ENCODE measurements at regions not wholly inside any gene's neighbourhood (a gene's known extent, or its start where the extent isn't known, plus 50 kb on each side); places are given as distances from the start of the nearest gene placed in this dataset.
"Not testable (repeated sequence)": the region's sequence is repeated elsewhere in the genome, so short reads cannot be mapped to it uniquely, and the experiment has no call there.

DNA sequence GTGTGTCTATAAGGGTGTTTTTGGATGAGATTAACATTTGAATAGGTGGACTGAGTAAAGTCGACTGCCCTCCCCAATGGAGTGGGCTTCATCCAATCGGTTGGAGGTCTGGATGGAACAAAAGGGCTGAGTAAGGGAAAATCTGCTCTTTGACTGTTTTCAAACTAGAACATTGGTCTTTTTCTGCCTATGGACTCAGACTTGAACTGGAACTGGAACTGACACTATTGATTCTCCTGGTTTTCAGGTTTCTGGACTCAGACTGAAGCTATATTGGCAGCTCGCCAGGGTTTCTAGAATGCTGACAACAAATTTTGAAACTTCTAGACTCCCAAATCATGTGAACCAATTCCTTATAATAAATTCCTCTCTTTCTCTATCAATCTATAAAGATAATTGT is 498.9 kb upstream of the EPHA7 start:
- DNase-seq = no peak

DNA sequence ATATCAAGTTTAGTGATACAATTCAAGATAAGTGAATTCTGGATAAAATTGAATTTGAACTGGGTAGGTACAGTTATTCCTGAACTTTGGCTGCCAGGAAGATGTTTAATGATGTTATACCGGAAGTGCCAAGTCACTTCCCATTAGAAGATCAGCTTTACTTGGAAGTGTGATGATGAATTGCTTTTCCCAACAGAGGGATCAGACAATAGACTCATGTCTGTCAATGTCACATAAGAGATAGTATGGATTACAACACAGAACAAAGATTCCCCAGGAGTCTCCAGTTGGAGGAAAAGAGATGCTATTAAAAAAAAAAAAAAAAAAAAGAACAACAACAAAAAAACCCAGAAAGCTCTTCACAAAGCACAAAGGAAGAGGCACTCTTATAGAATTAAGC is 497.9 kb upstream of the EPHA7 start:
- no peak for DNase-seq

DNA sequence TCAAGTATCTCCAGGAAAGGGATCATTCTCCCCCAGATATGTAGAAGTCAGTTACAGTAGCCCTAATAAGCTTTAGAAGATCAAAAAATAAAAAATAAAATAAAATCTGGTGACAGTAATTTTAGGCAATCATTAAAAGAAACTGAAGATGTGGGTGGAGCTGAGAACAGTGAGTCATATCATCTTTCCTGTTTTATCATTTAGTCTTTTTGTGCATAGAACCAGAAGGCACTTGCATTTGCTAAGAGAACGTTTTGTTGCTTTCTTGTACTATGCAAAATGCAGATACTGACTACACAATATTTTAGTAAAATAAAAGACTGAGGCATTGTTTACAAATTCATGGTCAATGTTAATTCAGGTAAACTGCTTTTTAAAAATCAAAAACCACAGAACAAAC is 497.4 kb upstream of the EPHA7 start:
- DNase-seq = no peak

DNA sequence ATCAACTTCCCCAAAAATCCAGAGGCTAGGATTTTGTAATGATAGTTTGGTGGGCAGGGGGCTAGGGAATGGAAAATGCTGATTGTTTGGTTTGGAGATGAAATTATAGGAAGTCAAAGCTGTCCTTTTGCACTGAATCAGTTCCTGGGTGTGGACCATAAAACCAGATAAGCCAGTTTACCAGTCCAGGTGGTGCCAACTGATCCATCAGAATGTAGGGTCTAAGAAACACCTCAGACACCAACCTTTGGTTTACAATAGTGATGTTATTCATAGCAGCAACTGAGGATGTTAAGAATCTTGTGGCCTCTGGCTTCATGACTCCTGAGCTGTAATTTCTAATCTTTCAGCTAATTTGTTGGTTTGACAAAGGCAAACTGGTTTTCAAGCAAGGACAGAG is 496.6 kb upstream of the EPHA7 start:
- no peak for DNase-seq

DNA sequence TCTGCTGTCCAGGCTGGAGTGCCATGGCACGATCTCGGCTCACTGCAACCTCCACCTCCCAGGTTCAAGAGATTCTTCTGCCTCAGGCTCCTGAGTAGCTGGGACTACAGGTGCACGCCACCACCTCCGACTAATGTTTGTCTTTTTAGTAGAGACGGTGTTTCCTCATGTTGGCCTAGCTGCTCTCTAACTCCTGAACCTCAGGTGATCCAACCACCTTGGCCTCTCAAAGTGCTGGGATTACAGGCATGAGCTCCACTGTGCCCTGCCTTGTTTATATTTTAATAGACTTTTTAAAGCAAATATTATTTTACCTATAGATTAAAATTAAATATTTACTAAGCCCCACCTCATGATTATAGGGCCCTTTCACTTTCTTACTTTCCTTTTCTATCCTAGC is 483.2 kb upstream of the EPHA7 start:
- no peak for DNase-seq

DNA sequence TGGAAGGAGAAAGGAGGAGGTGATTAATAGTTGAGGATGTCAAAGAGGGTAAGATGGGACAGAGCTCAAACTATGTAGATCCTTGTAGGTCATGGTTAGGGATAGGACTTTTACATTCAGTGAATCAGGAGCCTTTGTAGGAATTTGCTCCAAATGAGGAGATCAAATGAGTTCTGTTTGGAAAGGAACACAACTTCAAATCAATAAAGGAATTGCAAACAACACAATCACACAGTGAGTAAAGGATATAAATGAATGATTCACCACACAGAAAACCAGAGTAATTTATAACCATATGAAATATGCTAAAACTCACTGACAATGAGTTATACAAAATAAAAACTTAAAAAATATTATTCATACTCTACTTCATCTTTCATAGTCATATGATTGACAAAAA is 480.8 kb upstream of the EPHA7 start:
- no peak for DNase-seq

DNA sequence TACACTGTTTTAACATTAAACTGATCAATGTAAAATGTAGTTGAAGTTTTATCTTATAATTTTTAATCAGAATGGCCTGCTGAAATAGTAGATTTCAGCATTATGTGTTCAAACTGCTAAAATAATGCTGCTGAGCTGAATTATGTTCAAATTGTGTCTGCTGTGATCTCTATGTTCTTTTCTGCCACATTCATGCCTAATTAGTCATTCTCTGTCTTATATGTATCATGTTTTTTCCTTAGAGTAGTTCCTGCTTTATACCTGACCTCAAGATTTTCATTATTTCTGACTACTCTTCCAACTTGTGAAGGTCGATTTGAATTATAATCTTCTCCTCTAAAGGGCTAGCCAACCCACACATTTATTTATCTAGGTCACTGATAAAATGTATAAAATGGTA is 476.7 kb upstream of the EPHA7 start:
- DNase-seq = no peak

DNA sequence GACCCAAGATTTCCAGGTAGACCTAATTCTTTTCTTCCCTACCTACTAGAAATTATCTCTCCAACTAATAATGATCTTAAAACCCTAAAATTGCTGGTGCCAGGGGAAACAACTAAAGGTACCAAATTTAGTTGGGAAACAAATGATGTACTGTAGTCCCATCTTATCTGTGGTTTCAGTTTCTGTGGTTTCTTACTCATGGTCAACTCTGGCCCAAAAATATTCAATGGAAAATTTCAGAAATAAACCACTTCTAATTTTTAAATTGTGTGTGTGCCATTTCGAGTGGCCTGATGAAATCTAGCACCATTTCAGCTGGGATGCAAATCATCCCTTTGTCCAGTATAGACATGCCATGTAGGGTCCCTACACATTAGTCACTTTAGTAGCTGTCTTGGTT is 475.2 kb upstream of the EPHA7 start:
- no peak for DNase-seq

DNA sequence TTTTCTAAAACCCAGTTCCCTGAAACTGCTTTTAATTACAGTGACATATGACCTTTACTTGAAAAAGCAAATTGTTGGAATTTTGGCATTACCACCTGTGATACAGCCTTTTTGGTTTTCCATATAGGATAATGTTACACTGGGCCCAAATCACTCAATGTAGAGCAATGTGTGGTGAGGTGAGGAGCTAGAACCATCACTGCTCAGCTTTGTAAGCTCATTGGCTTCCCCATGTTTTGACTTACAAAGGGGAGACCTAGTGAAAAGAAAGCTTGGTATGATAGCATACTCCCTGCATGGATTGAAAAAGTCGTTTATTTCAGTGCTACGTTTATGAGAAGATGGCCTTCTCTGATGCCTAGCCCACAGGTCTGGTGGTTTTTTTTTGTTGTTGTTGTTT is 470.4 kb upstream of the EPHA7 start:
- DNase-seq = no peak

DNA sequence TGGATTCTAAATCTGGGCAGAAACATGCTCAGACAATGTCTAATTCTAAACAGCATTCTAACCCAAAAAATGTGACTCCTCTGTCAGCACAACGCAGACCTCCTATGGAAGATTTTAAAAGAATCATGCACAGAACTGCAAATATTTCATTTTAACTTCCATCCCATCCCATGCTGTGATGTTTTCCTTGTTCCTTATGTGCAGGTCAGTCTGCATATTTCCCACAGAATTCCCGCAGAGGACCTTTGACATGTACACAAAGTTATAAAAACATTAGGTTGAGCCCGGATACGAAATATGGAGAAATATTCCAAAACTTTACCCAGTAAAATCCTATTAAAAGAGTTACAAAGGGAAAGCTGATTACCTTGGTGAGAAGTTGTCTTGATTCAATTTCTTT is 467.1 kb upstream of the EPHA7 start:
- DNase-seq = no peak

DNA sequence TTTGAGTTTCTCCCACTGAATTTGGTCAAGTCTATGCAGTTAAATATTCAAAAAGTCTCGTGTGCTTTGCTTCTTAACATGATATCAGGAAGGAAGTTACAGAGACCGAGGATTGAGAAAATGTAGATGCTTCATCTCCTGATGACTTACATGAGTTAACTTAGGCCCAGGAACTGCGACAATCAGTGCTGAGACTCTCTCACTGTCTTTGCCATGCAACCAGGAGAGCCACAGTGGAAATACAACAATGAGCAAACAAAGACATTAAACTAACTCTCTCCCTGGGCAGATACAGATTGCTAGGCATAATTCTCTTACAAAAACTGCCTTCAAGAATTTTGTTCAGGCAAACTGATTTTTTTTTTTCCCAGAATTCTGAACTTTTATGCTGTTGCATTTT is 440.6 kb upstream of the EPHA7 start:
- DNase-seq = no peak

DNA sequence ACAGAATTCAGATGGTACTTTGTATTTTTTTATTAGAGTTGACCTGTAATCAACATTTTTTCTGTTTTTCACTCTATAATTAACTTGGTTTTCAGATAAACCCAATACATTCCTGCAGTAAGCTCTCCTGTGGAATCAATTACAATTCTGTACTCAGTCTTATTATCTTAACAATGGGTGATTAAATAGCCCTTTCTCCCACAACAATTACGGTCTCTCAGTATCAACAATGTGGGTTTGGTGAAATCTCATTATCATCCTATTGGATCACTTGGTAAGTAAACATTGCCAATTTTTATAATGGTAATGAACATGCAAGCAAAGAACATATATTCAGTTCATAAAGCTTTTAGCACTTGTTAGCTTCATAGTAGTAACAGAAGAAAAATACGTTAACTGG is 438.9 kb upstream of the EPHA7 start:
- no peak for DNase-seq

DNA sequence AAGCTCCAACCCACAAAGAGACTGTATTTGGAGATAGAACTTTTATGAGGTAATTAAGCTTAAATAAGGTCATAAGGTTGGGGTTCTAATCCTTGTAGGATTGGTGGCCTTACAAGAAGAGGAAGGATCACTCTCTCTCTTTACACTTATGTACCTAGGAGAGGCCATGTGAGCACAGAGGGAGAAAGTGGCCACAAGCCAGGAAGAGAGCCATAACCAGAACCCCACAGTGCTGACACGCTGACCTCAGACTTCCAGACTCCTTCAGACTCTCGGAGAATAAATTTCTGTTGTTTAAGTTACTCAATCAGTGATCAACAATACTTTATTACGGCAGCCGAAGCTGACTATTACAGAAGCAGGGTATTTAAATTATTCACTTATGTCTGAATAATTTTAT is 430.5 kb upstream of the EPHA7 start:
- no peak for DNase-seq

DNA sequence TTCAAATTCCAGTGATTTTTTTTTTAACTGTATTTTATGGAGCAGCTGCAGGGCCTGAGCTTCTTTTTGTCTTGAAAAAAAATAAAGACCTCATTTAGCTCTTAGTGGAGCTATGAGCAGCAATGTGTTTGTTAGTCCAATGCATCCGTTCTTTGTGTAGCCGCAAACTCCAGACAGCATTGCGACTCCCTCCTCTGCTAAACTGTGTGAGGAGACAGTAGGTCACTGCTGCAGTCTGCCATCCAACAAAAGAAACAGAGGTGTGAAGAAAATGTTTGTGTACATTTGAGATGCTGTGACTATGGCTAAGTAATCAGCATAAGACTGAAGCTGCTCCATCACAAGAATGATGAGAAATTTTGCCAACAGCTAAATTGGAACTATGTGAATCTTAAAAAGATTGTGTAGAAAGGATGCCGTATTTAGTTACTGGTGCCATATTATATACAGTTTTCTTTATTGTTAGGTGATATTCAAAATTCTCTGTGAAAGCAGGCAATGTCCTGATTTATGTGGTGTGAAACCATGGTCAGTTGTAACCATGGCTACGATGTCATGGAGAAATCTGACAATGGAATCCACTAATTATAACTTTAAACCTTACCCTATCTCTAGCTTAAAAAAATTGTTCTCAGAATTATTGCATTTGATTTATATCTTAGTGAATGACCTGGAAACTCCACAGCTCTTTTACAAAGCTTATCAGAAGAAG is 428.8 kb upstream of the EPHA7 start:
- DNase-seq = no peak

DNA sequence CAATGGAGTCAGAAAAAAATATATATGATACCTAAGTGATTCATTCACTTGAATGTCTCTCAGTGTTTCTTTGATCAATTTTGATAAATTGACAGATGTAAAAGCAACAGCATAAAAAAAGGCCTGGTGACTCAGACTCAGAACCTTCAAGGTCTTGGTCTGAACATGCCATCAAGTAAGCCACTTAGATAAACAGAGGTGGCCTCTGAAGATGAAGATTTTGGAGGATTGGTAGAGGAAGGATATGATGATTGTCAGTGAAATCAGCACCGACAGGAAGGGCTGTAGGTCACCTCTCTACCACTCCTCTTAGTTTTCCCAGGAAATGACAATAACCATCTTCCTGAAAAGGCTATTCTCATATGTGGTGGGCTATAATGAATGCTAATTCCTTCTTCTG is 422.8 kb upstream of the EPHA7 start:
- no peak for DNase-seq

DNA sequence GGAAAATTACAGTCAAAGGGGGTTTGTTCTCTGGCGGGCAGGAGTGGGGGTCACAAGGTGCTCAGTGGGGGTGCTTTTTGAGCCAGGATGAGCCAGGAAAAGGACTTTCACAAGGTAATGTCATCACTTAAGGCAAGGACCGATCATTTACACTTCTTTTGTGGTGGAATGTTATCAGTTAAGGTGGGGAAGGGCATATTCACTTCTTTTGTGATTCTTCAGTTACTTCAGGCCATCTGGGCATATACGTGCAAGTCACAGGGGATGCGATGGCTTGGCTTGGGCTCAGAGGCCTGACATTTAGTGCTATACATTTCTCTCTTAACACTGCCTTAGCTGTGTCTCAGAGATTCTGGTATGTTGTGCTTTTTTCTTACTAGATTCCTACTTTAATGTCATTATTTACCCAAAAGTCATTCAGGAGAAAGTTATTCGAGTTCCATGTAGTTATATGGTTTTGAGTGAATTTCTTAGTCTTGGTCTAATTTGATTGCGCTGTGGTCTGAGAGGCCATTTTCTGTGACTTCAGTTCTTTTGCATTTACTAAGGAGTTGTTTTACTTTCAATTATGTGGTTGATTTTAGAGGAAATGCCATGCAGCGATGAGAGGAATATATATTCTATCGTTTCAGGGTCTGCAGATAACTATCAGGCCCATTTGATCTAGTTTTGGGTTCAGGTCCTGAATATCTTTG is 416.2 kb upstream of the EPHA7 start:
- not testable (repeated sequence) for DNase-seq

DNA sequence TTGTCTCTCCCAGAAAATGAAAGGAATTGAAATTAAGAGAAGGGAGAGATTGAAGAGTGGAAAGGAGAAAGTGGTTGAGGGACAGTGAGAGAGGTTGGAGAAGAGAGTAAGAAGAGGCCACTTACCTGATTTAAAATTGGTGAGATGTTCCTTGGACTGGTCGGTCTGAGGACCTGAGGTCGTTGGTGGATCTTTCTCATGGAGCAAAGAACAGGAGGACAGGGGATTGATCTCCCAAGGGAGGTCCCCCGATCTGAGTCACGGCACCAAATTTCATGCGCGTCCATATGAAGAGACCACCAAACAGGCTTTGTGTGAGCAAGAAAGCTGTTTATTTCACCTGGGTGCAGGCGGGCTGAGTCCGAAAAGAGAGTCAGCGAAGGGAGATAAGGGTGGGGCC is 415.7 kb upstream of the EPHA7 start:
- not testable (repeated sequence) for DNase-seq

DNA sequence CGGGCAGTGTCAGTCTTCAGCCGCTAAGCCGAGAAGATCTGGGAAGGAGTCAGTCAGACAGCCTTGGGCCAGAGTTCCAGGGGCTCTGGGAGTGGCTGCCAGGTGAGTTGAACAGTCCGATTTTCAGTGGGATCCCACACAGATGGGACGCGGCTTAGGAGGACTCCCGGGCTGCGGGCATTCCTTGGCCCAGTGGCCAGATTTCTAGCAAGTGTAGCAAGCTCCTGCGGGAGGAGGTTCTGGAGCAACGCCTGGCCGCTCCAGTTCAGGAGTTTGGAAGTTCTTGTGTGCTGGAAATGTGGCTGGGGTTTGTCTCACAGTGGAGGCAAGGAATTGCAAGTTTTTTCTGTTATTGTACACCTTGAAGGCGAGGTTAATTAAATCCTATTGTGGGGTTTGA is 414.0 kb upstream of the EPHA7 start:
- not testable (repeated sequence) for DNase-seq

DNA sequence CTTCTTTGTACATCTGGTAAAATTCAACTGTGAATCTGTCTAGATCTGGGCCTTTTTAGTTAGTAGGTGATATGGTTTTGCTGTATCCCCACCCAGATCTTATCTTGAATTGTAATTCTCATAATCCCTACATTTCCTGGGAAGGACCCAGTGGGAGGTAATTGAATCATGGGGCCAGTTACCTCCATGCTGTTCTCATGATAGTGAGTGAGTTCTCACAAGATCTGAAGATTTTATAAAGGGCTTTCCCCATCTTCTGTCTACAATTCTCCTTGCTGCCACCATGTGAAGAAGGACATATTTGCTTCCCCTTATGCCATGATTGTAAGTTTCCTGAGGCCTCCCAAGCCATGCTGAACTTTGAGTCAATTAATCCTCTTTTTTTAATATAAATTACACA is 410.4 kb upstream of the EPHA7 start:
- DNase-seq = not testable (repeated sequence)

DNA sequence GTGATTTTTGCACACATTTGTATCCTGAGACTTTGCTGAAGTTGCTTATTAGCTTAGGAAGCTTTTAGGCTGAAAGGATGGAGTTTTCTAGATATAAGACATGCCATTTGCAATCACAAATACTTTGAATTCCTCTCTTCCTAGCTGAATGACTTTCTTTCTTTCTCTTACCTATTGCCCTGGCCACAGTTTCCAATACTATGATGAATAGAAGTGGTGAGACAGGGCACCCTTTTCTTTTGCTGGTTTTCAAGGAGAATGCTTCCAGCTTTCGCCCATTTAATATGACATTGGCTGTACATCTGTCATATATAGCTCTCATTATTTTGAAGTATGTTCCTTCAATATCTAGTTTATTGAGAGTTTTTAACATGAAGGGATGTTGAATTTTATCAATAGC is 409.6 kb upstream of the EPHA7 start:
- no peak for DNase-seq

DNA sequence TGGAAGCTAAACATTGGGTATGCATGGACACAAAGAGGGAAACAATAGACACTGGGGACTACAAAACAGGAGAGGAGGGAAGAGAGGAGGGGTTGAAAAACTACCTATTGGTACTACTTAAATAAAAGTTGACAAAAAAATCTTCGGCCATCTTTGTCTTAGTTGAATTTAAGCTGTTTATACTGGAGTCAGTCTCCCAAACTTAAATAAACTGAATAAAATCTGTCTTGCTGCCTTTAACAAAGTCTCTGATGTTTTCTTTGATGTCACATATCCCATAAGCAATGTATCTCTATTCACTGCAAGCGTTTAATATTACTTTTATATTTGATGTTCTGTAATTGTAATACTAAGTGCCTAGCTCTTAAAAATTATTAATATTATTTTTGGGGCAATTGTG is 409.2 kb upstream of the EPHA7 start:
- no peak for DNase-seq

DNA sequence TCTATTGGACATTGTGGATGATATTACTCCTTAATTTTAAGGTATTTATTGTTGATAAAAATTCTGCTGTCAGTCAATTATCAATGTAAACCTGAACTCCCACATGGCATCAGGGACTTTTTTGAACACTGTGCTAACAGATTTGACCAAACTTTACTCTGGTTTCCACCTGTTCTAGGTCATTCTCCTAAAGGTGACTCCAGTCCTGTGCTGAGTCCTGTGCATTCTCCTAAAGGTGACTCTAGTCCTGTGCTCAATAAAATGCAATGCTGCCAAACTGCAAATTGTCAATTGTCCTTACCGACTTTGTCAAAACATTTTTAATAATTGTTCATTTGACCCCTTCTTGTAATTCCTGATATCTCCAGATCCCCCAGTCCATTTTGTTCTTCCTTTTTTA is 408.4 kb upstream of the EPHA7 start:
- DNase-seq = no peak

DNA sequence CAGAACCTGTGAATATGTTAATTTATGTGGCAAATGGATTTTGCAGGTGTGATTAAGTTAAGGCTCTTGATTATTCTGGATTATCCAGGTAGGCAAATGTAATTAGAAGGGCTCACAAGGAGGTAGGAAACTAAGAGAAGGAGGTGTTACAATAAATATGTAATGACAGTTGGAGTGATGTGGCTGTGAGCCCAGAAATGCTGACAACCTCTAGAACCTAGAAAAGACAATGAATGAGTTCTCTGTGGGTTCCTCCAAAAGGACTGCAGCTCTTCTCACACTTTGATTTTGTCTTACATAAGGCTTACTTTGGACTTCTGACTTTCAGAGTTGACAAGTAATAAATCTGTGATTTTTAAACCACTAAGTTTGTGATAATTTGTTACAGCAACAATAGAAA is 406.6 kb upstream of the EPHA7 start:
- no peak for DNase-seq

DNA sequence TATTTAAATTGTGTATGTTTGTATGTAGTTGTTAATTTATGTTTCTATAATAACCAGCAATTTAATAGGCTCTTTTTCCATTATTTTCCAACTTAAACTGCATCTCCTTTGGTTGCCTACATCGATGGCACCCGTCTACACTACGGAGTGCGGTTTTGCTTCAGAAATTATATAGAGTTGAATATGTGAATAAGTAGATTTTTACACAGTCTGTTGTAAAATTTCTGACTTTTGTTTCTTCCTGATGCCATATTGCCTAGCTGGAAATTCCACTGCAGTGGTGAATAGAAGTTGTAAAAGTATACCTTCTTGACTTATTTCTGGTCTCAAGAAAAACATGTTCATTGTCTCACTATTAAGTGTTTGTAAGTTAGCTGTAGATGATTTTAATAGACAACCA is 404.1 kb upstream of the EPHA7 start:
- DNase-seq = no peak

All from right hindlimb (tissue), 1 donor.